ENCODE measurements at regions not wholly inside any gene's neighbourhood (a gene's known extent, or its start where the extent isn't known, plus 50 kb on each side); places are given as distances from the start of the nearest gene placed in this dataset.

DNA sequence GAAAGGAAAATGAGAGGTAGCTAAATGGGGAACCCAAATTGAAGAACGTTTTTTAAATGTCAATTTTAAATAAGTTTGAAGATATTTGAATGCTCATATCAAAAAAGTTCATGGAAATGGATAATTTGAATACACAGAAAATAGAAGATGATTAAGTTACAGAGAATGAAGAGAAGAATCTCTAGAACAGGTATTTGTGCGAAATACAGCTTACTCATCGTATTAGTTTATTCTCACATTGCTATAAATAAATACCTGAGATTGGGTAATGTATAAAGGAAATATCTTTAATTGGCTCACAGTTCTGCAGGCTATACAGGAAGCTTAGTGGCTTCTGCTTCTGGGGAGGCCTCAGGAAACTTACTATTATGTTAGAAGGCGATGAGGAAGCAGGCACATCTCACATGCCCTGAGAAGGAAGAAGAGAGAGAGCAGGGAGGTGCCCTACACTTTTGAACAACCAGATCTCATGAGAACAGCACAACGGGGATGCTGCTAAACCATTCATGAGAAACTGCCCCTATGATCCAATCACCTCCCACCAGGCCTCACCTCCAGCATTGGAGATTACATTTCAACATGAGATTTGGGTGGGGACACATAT lies 89.7 kb upstream of the DTNA start:
- Mint-ChIP-seq H3K4me3 (peak overlapping the region in 1 of 4 donors; percentile 61), H3K36me3 (no peaks in the 10 kb centered on the region), H3K27me3 (no peaks in the 10 kb centered on the region), H3K9me3 (peaks cover 3 to 22% (median 13%) of the 10 kb centered on the region in 7 donors), H3K27ac (no peak overlapping the region), H3K4me1 (no peaks in the 10 kb centered on the region)
- no peak for DNase-seq
- no peak overlapping the region for H3K4me3 ChIP-seq (ENCODE audit: low read depth, low read length)
- no peaks in the 10 kb centered on the region for H3K27me3 ChIP-seq (ENCODE audit: control insufficient read depth, insufficient read depth, low read length)
- H3K27ac ChIP-seq (ENCODE audit: insufficient read depth, low read length, poor library complexity, severe bottlenecking), result no peak overlapping the region
- no peak for ATAC-seq (ENCODE audit: low read depth in 2 of 2)
- no peaks in the 10 kb centered on the region for H3K36me3 ChIP-seq (ENCODE audit: control insufficient read depth, insufficient read depth, low read length)
- no peaks in the 10 kb centered on the region for H3K9me3 ChIP-seq (ENCODE audit: control insufficient read depth in 2 of 2, low read length in 2 of 2)
- H3K4me1 ChIP-seq (ENCODE audit: control insufficient read depth, insufficient read depth, low read length, poor library complexity, severe bottlenecking), result no peaks in the 10 kb centered on the region

- H3K4me1 Mint-ChIP-seq, result no peaks in the 10 kb centered on the region
- Histone ChIP-seq H3K36me3 (ENCODE audit: control insufficient read depth, insufficient read depth, low read length) (no peaks in the 10 kb centered on the region), H3K4me3 (ENCODE audit: low read depth, low read length) (no peak overlapping the region), H3K27ac (ENCODE audit: insufficient read depth, low read length, poor library complexity, severe bottlenecking) (no peak overlapping the region), H3K4me1 (ENCODE audit: control insufficient read depth, insufficient read depth, low read length, poor library complexity, severe bottlenecking) (no peaks in the 10 kb centered on the region), H3K27me3 (ENCODE audit: control insufficient read depth, insufficient read depth, low read length) (no peaks in the 10 kb centered on the region), H3K9me3 (ENCODE audit: control insufficient read depth in 2 of 2, low read length in 2 of 2) (no peaks in the 10 kb centered on the region)
- H3K9me3 Mint-ChIP-seq, result peaks cover 3 to 13% (median 7%) of the 10 kb centered on the region in 7 donors
- H3K36me3 Mint-ChIP-seq, result no peaks in the 10 kb centered on the region
- DNase-seq, result no peak
- no peak overlapping the region for H3K4me3 Mint-ChIP-seq
- ATAC-seq (ENCODE audit: low read depth in 2 of 2), result no peak
- H3K27me3 Mint-ChIP-seq, result no peaks in the 10 kb centered on the region
- H3K27ac Mint-ChIP-seq, result no peak overlapping the region
Measured at GRCh38 chr18:34623557-34623956, 86.5 kb upstream of the DTNA start.

GRCh38 chr18:34624551-34624950 lies 85.5 kb upstream of the DTNA start:
- Mint-ChIP-seq H3K36me3 (no peaks in the 10 kb centered on the region), H3K27me3 (no peaks in the 10 kb centered on the region), H3K4me1 (no peaks in the 10 kb centered on the region), H3K4me3 (no peak overlapping the region), H3K27ac (no peak overlapping the region), H3K9me3 (peaks cover 3 to 8% (median 7%) of the 10 kb centered on the region in 7 donors)
- Histone ChIP-seq H3K27ac (ENCODE audit: insufficient read depth, low read length, poor library complexity, severe bottlenecking) (no peak overlapping the region), H3K36me3 (ENCODE audit: control insufficient read depth, insufficient read depth, low read length) (no peaks in the 10 kb centered on the region), H3K9me3 (ENCODE audit: control insufficient read depth in 2 of 2, low read length in 2 of 2) (no peaks in the 10 kb centered on the region), H3K4me1 (ENCODE audit: control insufficient read depth, insufficient read depth, low read length, poor library complexity, severe bottlenecking) (no peaks in the 10 kb centered on the region), H3K27me3 (ENCODE audit: control insufficient read depth, insufficient read depth, low read length) (no peaks in the 10 kb centered on the region), H3K4me3 (ENCODE audit: low read depth, low read length) (no peak overlapping the region)
- DNase-seq (no peak), ATAC-seq (ENCODE audit: low read depth in 2 of 2) (no peak)

DNA sequence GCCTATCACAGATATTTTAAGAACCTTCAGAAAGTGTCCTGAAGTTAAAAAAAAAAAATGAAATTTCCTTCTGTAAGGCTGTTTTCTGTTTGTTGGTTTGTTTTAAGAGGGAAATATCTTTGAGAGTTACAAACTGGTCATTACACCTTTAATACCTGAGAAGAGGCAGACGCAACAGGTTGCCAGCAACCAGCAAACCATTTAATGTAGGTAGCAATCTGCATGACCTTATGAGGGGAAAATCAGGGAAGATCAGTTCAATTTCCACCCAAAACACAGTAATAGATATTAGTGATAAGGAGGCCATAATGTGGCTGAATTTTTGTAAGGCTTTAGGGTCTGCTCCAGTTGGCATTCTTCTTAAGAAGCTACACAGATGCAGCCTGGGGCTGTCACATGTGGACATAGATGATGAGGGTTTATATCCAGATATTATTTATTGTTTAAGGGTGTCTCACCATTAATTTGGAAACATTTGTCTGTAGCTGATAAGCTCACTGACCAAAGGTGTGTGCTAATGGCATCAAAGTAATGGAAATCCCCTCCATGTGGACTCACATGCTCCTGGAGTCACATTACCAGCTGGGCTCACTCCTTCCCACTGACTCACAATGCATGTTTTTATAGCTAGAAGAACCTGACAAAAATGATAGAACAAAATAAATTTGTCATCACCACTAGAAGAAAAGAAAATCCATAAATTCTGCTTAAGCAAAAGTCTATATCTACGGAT lies 83.5 kb upstream of the DTNA start:
- H3K36me3 ChIP-seq (ENCODE audit: control insufficient read depth, insufficient read depth, low read length), result no peaks in the 10 kb centered on the region
- H3K9me3 ChIP-seq (ENCODE audit: control insufficient read depth in 2 of 2, low read length in 2 of 2), result no peaks in the 10 kb centered on the region
- H3K4me1 ChIP-seq (ENCODE audit: control insufficient read depth, insufficient read depth, low read length, poor library complexity, severe bottlenecking), result no peaks in the 10 kb centered on the region
- H3K4me3 ChIP-seq (ENCODE audit: low read depth, low read length), result no peak overlapping the region
- H3K27me3 ChIP-seq (ENCODE audit: control insufficient read depth, insufficient read depth, low read length), result no peaks in the 10 kb centered on the region
- H3K27me3 Mint-ChIP-seq, result no peaks in the 10 kb centered on the region
- no peak for DNase-seq
- no peaks in the 10 kb centered on the region for H3K36me3 Mint-ChIP-seq
- no peak for ATAC-seq (ENCODE audit: low read depth in 2 of 2)
- peaks cover 0 to 8% (median 3%) of the 10 kb centered on the region in 7 donors for H3K9me3 Mint-ChIP-seq
- H3K4me1 Mint-ChIP-seq, result no peaks in the 10 kb centered on the region
- no peak overlapping the region for H3K4me3 Mint-ChIP-seq
- no peak overlapping the region for H3K27ac Mint-ChIP-seq
- H3K27ac ChIP-seq (ENCODE audit: insufficient read depth, low read length, poor library complexity, severe bottlenecking), result no peak overlapping the region

- H3K27me3 ChIP-seq (ENCODE audit: control insufficient read depth, insufficient read depth, low read length), result no peaks in the 10 kb centered on the region
- ATAC-seq (ENCODE audit: low read depth in 2 of 2), result no peak
- DNase-seq, result no peak
Measured at GRCh38 chr18:34627137-34627920, 82.8 kb upstream of the DTNA start.

DNA sequence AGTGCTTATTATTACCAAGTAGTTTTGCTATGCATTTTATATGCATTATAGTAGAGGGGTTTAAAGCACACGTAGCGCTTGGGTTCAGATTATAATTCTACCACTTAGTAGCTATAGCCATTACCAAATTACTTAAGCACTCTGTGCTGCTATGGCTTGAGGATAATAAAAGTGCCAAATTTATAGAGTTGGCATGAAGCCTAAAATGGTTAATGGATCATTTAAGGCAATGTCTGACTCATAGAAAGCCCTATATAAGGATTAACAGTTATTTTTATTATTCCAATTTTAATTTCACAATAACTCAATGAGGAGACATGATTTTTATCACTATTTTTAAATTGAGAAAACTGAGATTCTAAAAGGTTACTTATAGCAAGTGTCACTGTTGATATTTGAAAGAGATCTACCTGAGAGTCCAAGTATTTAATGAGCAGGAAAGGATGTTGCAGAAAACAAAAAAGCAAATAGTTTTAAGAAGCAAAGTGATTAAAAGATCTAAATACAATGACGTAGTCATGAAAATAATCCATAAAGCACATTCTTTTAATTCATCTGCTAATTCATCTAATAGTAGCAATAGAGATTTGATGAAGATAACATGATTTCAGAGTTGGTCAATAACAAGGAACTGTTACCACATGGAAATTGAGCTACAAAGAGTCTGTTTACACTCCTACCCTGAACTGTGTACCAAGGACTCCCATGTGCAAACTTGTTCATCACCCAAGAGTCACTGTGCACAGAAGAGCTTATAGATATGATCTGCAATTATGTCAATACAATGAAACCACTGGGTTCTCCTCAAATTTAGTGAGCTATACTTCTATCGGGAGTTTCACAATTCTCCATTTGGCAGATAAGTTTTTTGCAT lies 78.8 kb upstream of the DTNA start:
- Mint-ChIP-seq H3K4me1 (no peaks in the 10 kb centered on the region), H3K4me3 (no peak overlapping the region), H3K27ac (no peak overlapping the region), H3K36me3 (no peaks in the 10 kb centered on the region), H3K27me3 (no peaks in the 10 kb centered on the region), H3K9me3 (peaks cover 0 to 6% (median 2%) of the 10 kb centered on the region in 7 donors)
- no peak overlapping the region for H3K27ac ChIP-seq (ENCODE audit: insufficient read depth, low read length, poor library complexity, severe bottlenecking)
- no peaks in the 10 kb centered on the region for H3K4me1 ChIP-seq (ENCODE audit: control insufficient read depth, insufficient read depth, low read length, poor library complexity, severe bottlenecking)
- no peak overlapping the region for H3K4me3 ChIP-seq (ENCODE audit: low read depth, low read length)
- no peaks in the 10 kb centered on the region for H3K9me3 ChIP-seq (ENCODE audit: control insufficient read depth in 2 of 2, low read length in 2 of 2)
- no peaks in the 10 kb centered on the region for H3K36me3 ChIP-seq (ENCODE audit: control insufficient read depth, insufficient read depth, low read length)
- H3K27me3 ChIP-seq (ENCODE audit: control insufficient read depth, insufficient read depth, low read length), result no peaks in the 10 kb centered on the region
- ATAC-seq (ENCODE audit: low read depth in 2 of 2) (no peak), DNase-seq (no peak)

More at GRCh38 chr18:34627137-34627920, 82.8 kb upstream of the DTNA start:
- Histone ChIP-seq H3K36me3 (ENCODE audit: control insufficient read depth, insufficient read depth, low read length) (no peaks in the 10 kb centered on the region), H3K4me1 (ENCODE audit: control insufficient read depth, insufficient read depth, low read length, poor library complexity, severe bottlenecking) (no peaks in the 10 kb centered on the region), H3K9me3 (ENCODE audit: control insufficient read depth in 2 of 2, low read length in 2 of 2) (no peaks in the 10 kb centered on the region), H3K4me3 (ENCODE audit: low read depth, low read length) (no peak overlapping the region), H3K27ac (ENCODE audit: insufficient read depth, low read length, poor library complexity, severe bottlenecking) (no peak overlapping the region)
- H3K4me1 Mint-ChIP-seq, result no peaks in the 10 kb centered on the region
- H3K27ac Mint-ChIP-seq, result peak overlapping the region in 1 of 3 donors; percentile 20
- H3K4me3 Mint-ChIP-seq, result no peak overlapping the region
- no peaks in the 10 kb centered on the region for H3K36me3 Mint-ChIP-seq
- peaks cover 0 to 8% (median 2%) of the 10 kb centered on the region in 7 donors for H3K9me3 Mint-ChIP-seq
- no peaks in the 10 kb centered on the region for H3K27me3 Mint-ChIP-seq

- ATAC-seq (ENCODE audit: low read depth in 2 of 2), result no peak
- H3K27ac Mint-ChIP-seq, result no peak overlapping the region
Measured at GRCh38 chr18:34632321-34632720, 77.8 kb upstream of the DTNA start.

More at GRCh38 chr18:34632321-34632720, 77.8 kb upstream of the DTNA start:
- H3K9me3 ChIP-seq (ENCODE audit: control insufficient read depth in 2 of 2, low read length in 2 of 2), result no peaks in the 10 kb centered on the region
- peak overlapping the region in 1 of 4 donors; percentile 38 for H3K4me3 Mint-ChIP-seq
- H3K27ac ChIP-seq (ENCODE audit: insufficient read depth, low read length, poor library complexity, severe bottlenecking), result no peak overlapping the region
- H3K9me3 Mint-ChIP-seq, result peaks cover 0 to 6% (median 1%) of the 10 kb centered on the region in 7 donors
- H3K27me3 Mint-ChIP-seq, result no peaks in the 10 kb centered on the region
- no peaks in the 10 kb centered on the region for H3K36me3 ChIP-seq (ENCODE audit: control insufficient read depth, insufficient read depth, low read length)
- DNase-seq, result no peak
- H3K4me3 ChIP-seq (ENCODE audit: low read depth, low read length), result no peak overlapping the region
- no peaks in the 10 kb centered on the region for H3K36me3 Mint-ChIP-seq
- no peaks in the 10 kb centered on the region for H3K4me1 ChIP-seq (ENCODE audit: control insufficient read depth, insufficient read depth, low read length, poor library complexity, severe bottlenecking)
- H3K27me3 ChIP-seq (ENCODE audit: control insufficient read depth, insufficient read depth, low read length), result no peaks in the 10 kb centered on the region
- H3K4me1 Mint-ChIP-seq, result no peaks in the 10 kb centered on the region

Data from CD4-positive, CD25-positive, alpha-beta regulatory T cell (primary cell).